ENCODE measurements at regions not wholly inside any gene's neighbourhood (a gene's known extent, or its start where the extent isn't known, plus 50 kb on each side); places are given as distances from the start of the nearest gene placed in this dataset.

DNA sequence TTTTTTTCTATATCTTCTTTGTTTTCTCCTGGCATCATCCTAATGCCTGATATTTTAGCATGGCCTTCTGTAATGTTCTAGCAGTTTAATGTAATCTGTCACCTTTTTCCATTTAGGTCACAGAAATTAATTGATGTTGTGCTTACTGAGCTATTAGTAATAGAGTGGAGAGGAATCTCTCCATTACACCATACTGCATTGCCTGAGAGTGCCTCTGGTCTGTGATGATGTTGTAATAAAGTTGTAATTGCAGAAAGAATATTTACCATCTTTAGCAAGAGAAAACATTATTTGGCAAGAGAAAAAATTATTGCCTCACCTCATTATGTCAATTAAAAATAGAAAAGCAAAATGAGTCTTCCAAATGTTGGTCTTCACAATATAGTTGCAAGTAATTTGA, 213.2 kb downstream of the KCNJ3 start:
- Histone ChIP-seq H3K4me1 (ENCODE audit: low read depth) (no peaks in the 10 kb centered on the region), H3K4me3 (no peak overlapping the region), H3K27ac (no peak overlapping the region), H3K9me3 (ENCODE audit: low read depth) (no peaks in the 10 kb centered on the region), H3K36me3 (no peaks in the 10 kb centered on the region), H3K27me3 (no peaks in the 10 kb centered on the region)
- TF ChIP-seq, protein P1, sequence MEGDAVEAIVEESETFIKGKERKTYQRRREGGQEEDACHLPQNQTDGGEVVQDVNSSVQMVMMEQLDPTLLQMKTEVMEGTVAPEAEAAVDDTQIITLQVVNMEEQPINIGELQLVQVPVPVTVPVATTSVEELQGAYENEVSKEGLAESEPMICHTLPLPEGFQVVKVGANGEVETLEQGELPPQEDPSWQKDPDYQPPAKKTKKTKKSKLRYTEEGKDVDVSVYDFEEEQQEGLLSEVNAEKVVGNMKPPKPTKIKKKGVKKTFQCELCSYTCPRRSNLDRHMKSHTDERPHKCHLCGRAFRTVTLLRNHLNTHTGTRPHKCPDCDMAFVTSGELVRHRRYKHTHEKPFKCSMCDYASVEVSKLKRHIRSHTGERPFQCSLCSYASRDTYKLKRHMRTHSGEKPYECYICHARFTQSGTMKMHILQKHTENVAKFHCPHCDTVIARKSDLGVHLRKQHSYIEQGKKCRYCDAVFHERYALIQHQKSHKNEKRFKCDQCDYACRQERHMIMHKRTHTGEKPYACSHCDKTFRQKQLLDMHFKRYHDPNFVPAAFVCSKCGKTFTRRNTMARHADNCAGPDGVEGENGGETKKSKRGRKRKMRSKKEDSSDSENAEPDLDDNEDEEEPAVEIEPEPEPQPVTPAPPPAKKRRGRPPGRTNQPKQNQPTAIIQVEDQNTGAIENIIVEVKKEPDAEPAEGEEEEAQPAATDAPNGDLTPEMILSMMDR (IDR thresholded peaks at IDR 0.05; ENCODE audit: low read depth, low read length): no peak
- no peak for DNase-seq (ENCODE audit: low read depth in 1 of 2, low spot score in 1 of 2)

DNA sequence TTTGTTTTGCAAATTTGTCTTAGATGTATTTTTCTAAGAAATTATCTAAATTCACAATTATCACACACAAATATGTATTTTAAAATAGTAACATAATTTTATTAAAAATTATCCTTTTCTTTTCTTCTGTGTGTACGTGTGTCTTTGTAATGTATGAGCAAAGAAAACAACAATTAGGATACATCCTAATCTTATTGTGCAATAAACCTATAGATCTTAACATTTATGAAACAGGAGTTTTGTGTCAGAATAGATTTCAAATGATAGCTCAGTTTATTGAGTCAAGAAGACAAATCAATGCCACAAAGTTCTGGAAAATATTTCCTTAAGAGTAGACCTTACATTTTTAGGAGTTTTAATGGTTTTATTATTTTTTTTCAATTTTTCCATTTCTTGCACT, 212.2 kb downstream of the KCNJ3 start:
- no peak for DNase-seq (ENCODE audit: low read depth in 1 of 2, low spot score in 1 of 2)
- no peak overlapping the region for H3K27ac ChIP-seq
- no peak overlapping the region for H3K4me3 ChIP-seq
- no peaks in the 10 kb centered on the region for H3K36me3 ChIP-seq
- H3K27me3 ChIP-seq: no peaks in the 10 kb centered on the region
- TF ChIP-seq, protein P1 (IDR thresholded peaks at IDR 0.05; ENCODE audit: low read depth, low read length): no peak
- no peaks in the 10 kb centered on the region for H3K4me1 ChIP-seq (ENCODE audit: low read depth)
- H3K9me3 ChIP-seq (ENCODE audit: low read depth): no peaks in the 10 kb centered on the region

DNA sequence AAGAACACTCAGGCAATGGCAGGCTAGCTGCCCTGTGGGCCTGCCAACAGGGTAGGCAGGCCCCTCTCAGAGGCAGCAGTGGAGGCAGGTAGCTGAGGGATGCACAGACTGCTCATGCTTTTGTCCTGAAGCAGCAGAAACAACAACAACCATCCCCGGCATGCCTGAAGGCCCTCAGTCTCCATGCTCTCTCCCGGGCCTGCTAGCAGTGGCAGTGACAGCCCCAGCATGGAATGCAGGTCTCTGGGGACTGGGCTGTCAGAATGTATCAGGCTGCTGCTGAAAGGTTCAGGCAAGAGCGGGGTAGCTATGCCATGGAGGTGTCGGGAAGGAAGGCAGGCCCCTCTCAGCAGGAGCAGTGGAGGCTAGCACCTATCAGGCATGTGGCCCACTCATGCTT, 209.8 kb downstream of the KCNJ3 start:
- no peak overlapping the region for H3K27ac ChIP-seq
- no peaks in the 10 kb centered on the region for H3K27me3 ChIP-seq
- H3K9me3 ChIP-seq (ENCODE audit: low read depth): no peaks in the 10 kb centered on the region
- no peaks in the 10 kb centered on the region for H3K4me1 ChIP-seq (ENCODE audit: low read depth)
- TF ChIP-seq, protein P1 (IDR thresholded peaks at IDR 0.05; ENCODE audit: low read depth, low read length): no peak
- H3K4me3 ChIP-seq: no peak overlapping the region
- no peak for DNase-seq (ENCODE audit: low read depth in 1 of 2, low spot score in 1 of 2)
- H3K36me3 ChIP-seq: no peaks in the 10 kb centered on the region

All from cardiac muscle cell (in vitro differentiated cells and primary cell).